GM19372 (cell line): ENCODE measurements at regions not wholly inside any gene's neighbourhood (a gene's known extent, or its start where the extent isn't known, plus 50 kb on each side); places are given as distances from the start of the nearest gene placed in this dataset.

Experiments
- ATAC-seq: cut with Tn5 transposase; IDR thresholded peaks from one replicate; pipeline ENCODE4 v1.9.1; 2021; ENCODE audit warnings: mild to moderate bottlenecking, low read depth, moderate library complexity; ENCODE audit not compliant: unreplicated experiment

DNA sequence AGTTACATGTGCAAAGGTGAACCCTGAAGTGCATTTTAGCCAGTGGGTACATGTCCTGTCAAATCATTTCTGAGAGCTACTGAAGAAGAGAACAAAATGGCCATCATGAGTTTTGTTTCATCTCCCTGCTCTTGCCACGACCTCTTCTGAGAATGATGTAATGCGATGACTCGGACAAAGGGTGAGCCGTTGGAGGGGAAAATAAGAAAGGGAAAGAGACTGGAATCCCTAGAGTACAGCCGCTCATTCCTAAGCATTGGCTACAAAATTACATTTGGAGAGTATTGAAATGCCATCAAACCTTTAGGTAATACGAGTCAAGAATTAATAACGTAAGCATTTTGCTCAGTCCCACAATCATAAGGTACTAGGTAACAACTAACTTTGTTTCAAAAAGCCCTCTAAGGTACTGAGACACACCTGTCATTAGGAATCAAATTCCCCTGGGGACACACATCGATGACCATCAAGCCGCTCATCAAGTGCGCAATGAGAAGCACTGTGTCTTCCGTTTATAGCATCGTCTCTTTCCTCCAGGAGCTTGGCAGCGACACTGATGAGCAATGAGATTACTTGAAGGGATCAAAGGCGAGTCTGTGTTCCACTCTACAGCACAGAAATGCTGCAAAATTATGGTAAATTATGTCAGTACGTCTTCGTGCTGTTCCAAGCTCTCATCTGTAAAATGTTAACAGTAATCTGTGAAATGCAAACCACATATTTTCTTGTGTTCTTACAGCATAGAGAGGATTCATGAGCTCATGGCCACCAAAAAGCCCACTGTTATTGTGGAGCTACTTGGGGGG, 97.3 kb upstream of the PIEZO2 start:
- no peak for ATAC-seq

DNA sequence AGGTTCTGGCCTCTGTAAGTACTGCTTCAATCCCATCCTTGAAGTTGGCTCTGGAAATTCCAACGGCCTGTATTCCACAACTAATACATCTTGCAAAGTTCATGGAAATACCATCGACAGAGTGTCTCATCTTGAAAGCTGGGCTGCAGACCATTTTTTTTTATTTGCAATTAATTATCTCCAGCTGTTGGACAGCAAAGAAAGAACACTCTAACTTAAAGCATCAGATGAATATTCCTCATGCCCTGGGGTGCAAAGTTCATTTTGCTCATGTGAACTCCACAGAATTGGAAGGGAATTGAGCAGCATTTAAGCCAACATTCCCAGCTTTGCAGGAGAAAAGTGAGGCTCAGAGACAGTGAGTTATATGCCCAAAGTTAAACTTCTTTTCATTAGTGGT, 96.5 kb upstream of the PIEZO2 start:
- no peak for ATAC-seq

GRCh38 chr18:11237484-11237883, 88.1 kb upstream of the PIEZO2 start:
- no peak for ATAC-seq

GRCh38 chr18:11237066-11237465, 87.7 kb upstream of the PIEZO2 start:
- ATAC-seq = no peak

DNA sequence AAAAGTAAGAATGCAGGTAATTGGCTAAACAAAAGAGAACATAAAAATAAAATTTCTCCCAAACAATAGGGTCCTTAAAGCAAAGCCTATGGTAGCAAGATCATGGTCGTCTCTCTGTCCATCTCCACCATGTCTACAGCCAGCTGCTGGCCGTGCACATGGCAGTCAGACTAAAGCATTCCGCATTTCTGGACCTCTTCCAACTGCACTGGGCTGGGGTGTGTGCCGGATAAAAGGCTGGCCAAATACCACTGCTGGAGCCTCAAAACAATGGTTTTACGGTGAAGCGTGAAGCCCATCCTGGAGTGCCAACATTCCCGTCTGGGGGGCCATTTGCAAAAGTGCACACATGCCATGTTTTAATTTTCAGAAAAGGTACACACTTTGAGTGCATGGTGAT, 74.8 kb upstream of the PIEZO2 start:
- ATAC-seq = no peak

GRCh38 chr18:11219571-11219970, 70.2 kb upstream of the PIEZO2 start:
- no peak for ATAC-seq

GRCh38 chr18:11215216-11215615, 65.8 kb upstream of the PIEZO2 start:
- no peak for ATAC-seq

GRCh38 chr18:11204020-11204419, 54.7 kb upstream of the PIEZO2 start:
- no peak for ATAC-seq

GRCh38 chr18:11199477-11199876, 50.1 kb upstream of the PIEZO2 start:
- ATAC-seq = no peak
